GM21515 (cell line): ENCODE measurements at regions not wholly inside any gene's neighbourhood (a gene's known extent, or its start where the extent isn't known, plus 50 kb on each side); places are given as distances from the start of the nearest gene placed in this dataset.

Experiments
- ATAC-seq: cut with Tn5 transposase; IDR thresholded peaks from one replicate; pipeline ENCODE4 v1.9.1; 2021; ENCODE audit not compliant: unreplicated experiment

GRCh38 chr20:11328839-11329238 is 588.9 kb upstream of the BTBD3 start:
- ATAC-seq, result no peak

GRCh38 chr20:11329271-11329670 is 588.4 kb upstream of the BTBD3 start:
- ATAC-seq, result no peak

GRCh38 chr20:11331096-11331495 is 586.6 kb upstream of the BTBD3 start:
- ATAC-seq, result no peak

GRCh38 chr20:11332381-11332780 is 585.3 kb upstream of the BTBD3 start:
- no peak for ATAC-seq

GRCh38 chr20:11333634-11334033 is 584.1 kb upstream of the BTBD3 start:
- ATAC-seq, result no peak

DNA sequence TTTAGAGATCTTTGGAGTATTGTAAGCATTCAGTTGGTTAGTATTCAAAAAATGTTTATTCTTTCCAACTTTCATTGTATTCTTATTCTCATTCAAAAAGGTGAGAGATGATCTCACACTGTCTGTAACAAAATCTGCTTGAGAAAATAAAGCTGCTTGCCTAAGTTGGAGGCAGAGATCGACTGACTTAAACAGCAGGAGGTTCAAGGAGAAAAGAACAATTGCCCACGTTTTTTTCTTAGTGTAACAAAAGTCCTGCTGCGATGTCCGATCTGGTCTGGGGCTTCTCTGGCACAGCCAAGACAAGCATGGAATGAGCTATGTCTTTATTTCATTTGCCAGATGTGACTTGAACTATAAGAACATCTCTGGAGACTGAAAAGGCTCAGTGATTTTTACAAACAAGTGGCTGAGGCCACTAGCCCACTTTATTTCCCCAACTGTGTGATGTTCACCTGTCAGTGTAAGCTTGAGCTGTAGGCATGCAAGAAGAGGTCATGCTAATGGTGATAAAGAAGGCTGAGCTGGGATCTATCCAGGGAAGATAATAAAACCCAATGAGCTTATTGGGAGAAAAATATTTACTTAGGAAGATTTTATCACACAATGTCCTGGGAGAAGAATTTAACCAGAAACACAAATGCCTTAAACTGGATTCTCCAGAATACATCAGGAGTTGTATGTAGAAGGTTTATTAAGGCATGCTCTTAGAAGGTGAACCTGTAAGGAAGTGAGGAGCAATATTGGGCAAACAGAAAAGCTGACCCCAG is 580.1 kb upstream of the BTBD3 start:
- ATAC-seq, result no peak

GRCh38 chr20:11338496-11339306 is 579.0 kb upstream of the BTBD3 start:
- ATAC-seq, result no peak

GRCh38 chr20:11344939-11345338 is 572.8 kb upstream of the BTBD3 start:
- ATAC-seq, result no peak

DNA sequence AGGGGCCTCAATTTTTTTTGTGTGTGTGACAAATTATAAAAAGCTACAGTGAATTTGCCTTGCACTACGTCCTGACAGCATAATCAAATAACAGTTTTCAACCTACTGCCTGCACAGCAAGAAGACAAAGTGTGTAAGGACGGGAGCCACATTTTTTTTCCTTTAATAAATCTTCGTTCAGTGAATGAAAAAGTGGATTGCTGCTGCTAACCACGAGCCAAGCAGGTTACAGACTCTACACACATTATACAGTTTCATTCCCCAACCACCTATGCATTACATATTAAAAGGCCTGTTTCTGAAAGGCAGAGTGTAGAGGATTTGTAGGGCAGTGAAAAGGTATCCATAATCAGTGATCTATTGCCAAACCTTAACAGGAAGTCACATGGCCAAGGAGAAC is 570.0 kb upstream of the BTBD3 start:
- ATAC-seq, result no peak

DNA sequence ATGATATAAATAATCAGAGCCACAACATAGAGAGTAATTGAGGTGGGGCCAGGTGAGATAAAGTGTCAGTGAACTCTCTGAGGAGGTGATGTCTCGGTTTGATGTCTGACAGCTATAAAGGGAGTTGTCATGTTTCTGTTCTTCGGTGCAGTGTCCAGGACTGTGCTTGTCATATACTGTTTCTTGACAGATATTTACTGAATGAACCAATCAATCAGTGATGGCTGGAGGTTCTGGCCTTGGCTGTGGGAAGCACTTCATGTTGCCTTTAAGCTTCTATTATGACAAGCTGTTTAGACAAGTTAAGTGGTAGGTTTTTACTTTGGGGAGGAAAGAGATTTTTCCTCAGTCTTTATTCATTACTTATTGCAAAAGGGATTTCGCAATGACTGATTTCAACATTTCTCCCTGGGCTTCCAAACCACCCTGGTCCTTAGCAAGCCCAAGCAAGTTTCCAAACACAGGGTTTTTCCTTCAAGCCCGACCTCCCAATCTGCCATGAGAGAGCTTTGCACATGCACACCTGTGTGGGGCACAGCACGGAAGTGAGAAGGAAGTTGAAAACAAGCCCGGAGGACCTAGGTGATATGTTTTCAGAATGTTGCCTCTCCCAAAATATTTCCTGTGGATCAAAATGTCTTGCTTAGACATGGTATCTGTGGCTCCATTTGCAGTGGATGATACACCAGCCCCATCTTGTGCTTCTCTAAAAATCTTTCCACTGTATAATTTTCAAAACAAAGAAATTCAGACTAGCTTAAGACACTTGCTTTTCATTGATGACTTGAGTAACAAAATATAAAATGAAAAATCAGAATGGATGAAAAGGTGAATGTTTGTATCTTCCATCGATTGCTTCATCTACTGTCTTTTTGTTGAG is 567.3 kb upstream of the BTBD3 start:
- ATAC-seq, result no peak

DNA sequence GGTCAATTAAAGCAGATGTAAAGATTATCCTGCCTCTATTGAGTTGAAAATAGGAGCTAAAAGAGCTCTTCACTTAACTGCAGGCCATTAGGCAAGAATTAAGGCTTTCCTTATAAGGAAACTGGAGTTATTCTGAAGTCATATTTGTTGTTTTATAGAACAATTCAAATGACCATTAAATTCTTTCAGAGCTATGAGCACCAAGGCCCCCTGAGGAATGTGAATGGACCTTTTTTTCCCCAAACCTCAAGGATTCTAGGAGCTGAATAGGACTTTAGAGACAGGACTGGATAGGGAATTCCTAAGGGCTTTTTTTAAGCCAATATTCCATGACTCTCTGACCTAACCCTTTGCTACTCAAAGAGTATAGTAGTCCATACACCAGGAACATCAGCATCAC is 565.7 kb upstream of the BTBD3 start:
- ATAC-seq, result no peak

DNA sequence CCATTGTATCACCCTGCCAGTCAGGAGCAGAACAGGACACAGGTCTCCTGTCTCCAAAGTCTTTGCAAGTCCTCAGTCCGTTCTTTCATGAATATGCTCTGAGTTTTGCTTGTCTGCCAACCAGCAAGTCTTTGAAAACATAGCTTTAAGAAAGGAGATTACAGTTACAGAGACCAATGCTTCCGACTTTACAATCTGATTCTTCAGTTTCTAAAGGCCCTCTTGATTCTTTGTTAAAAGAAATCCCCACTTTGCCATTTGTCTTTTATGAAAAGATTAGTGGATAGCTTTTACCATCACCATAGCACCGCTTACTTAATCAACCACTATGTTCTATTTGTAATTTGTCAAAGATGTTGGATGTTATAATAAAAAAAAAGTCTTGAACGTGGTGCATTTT is 562.8 kb upstream of the BTBD3 start:
- no peak for ATAC-seq

GRCh38 chr20:11355345-11355744 is 562.3 kb upstream of the BTBD3 start:
- no peak for ATAC-seq

DNA sequence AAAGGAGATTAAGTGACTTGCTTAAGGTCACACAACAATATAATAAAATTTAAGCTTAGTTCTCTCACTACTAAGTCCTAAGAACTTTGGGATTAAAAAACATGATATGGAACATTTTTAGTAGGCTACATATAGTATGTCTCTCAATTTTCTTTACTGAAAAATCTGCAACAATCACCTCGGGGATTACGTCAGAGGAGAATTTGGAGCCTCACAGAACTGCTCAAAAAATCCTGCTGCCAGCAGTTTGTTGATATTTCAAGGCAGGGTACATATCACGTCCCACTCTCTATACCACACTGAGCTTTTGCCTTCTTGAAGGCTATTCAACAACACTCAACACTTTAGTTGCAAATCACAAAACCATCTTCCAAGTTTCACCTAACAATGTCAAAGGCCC is 561.6 kb upstream of the BTBD3 start:
- ATAC-seq, result no peak

GRCh38 chr20:11362450-11362849 is 555.2 kb upstream of the BTBD3 start:
- ATAC-seq, result no peak

DNA sequence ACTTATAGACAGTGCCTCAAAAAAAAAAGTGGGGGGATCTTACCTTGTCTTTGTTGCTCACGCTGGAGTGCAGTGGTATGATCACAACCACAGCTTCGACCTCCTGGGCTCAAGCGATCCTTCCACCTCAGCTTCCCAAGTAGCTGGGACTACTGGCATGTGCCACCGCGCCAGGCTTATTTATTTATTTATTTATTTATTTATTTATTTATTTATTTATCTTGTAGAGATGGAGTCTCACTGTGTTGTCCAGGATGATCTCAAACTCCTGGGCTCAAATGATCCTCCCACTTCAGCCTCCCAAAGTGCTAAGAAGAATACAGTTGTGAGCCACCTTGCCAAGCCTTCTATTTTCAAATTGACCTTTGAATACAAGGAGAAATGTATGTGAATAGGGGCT is 553.0 kb upstream of the BTBD3 start:
- ATAC-seq, result no peak

GRCh38 chr20:11366660-11367059 is 551.0 kb upstream of the BTBD3 start:
- no peak for ATAC-seq

- no peak for ATAC-seq
Observed at GRCh38 chr20:11368499-11368898, 549.2 kb upstream of the BTBD3 start.

- no peak for ATAC-seq
Observed at GRCh38 chr20:11368965-11369711, 548.6 kb upstream of the BTBD3 start.

DNA sequence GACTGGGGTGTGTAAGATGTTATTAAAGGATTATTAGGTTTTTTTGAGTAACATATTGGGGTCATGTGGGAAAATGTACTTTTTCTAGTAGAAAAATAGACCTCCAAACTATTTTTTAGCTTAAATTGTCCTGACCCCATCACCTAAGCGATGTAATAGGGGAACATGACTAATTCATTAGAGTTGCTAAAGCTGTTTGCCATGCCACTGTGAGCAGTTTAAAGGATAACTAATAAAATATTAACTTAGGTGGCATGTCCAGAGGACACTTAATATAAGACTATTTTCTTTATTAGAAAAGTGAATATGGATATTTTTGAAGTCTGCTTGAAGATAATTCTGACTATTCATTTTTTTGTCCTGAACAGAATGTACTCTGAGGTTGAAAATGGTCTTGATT is 545.9 kb upstream of the BTBD3 start:
- no peak for ATAC-seq
